RWPE1 (cell line): ENCODE measurements at regions not wholly inside any gene's neighbourhood (a gene's known extent, or its start where the extent isn't known, plus 50 kb on each side); places are given as distances from the start of the nearest gene placed in this dataset.

Experiments
- CTCF ChIA-PET: fragments of 350-600 bp; sonication (Branson Sonifier 250); formaldehyde crosslinking; extraction: SDS; loops from one replicate; lab custom pipeline; 2021; lab: Yijun Ruan, JAX
- POLR2A ChIA-PET: fragments of 400-600 bp; formaldehyde crosslinking; extraction: SDS; loops from one replicate; lab custom pipeline; 2020; ENCODE audit warnings: antibody characterized with exemption; ENCODE audit not compliant: low non-redundant PET; lab: Yijun Ruan, JAX
- DNase-seq: peaks from one replicate; pipeline ENCODE4 v3.0.0; 2012; ENCODE audit warnings: low spot score
- H3K27ac ChIP-seq: fragments of 450-650 bp; 2 replicates; pipeline ENCODE4 v1.5.1; 2017
- CTCF ChIP-seq: fragments of 450-650 bp; conservative IDR thresholded peaks from 2 replicates; pipeline ENCODE4 v1.5.1; 2017; ENCODE audit warnings: low read depth, mild to moderate bottlenecking

DNA sequence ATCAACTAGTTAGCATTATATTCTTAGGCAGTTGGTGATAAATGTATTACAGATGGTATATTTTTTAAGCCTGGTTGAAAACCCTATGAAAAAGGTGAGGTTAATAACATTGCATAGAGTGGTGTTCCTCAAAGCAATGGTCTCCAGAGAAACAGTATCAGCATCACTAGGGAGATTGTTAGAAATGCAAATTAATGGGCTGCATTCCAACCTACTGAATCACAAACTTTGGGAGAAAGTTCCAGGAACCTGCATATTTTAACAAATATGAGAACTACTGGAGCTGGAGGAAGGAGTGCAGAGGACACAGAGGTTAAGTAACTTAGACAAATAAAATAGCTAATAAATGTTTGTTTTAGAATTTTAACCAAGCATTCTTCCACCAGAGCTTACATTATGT, 166.9 kb upstream of the PCDH10 start:
- DNase-seq = no peak
- ChIA-PET POLR2A (no interaction called here), CTCF (no interaction called here)
- H3K27ac ChIP-seq = no peak overlapping the region
- no peak for TF ChIP-seq CTCF

DNA sequence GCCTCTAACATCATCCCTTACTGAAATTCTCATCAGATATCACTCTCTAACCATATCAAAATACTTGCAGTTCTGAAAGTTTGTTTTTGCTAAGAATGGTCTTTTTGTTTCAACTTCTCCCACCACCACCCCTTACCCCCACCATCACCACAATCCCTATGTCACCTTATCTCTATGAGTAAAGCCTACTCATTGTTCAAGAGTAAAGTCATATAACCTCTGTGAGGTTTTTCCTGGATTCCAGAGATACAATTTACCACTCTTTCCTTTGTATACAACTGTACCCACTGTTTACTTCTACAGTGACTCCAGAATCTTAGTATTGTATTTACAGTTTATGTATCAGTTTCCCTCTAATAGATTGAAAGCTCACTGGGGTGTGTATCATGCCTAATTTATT, 158.0 kb upstream of the PCDH10 start:
- CTCF ChIA-PET = no interaction called here
- POLR2A ChIA-PET = no interaction called here
- H3K27ac ChIP-seq = no peak overlapping the region
- DNase-seq = no peak
- TF ChIP-seq CTCF = no peak

- DNase-seq = no peak
- CTCF ChIA-PET = no interaction called here
- POLR2A ChIA-PET = no interaction called here
- TF ChIP-seq CTCF = no peak
- H3K27ac ChIP-seq = no peak overlapping the region
Measured at GRCh38 chr4:132992686-132993085, 156.4 kb upstream of the PCDH10 start.

GRCh38 chr4:132998585-132999230, 150.4 kb upstream of the PCDH10 start:
- H3K27ac ChIP-seq = no peak overlapping the region
- no peak for DNase-seq
- ChIA-PET CTCF (no interaction called here), POLR2A (no interaction called here)
- no peak for TF ChIP-seq CTCF

DNA sequence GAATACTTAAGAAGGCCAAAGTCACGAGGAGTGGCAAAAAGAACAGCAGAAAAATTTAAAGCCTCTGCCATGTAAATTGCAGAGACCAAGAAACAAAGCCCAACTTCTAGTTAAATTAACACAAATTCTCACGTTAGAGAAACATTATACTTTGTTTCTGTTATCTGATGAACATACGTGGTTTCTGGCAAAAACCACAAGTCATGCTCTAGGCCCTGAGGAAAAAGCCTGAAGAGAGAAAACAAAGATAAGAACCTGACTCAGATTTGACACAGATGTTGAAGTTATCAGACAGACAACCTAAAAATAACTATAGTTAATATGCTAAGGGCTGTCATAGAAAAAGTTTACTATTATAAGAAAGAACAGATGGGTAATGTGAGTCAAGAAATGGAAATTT, 149.1 kb upstream of the PCDH10 start:
- H3K27ac ChIP-seq = no peak overlapping the region
- ChIA-PET CTCF (no interaction called here), POLR2A (no interaction called here)
- DNase-seq = no peak
- TF ChIP-seq CTCF = no peak

GRCh38 chr4:133003169-133003568, 145.9 kb upstream of the PCDH10 start:
- no peak overlapping the region for H3K27ac ChIP-seq
- DNase-seq = no peak
- POLR2A ChIA-PET = no interaction called here
- no peak for TF ChIP-seq CTCF
- CTCF ChIA-PET = no interaction called here
